RWPE1 (cell line): ENCODE measurements at regions not wholly inside any gene's neighbourhood (a gene's known extent, or its start where the extent isn't known, plus 50 kb on each side); places are given as distances from the start of the nearest gene placed in this dataset.
"Not testable (repeated sequence)": the region's sequence is repeated elsewhere in the genome, so short reads cannot be mapped to it uniquely, and the experiment has no call there.

ENCODE experiments used
- CTCF ChIA-PET: fragments of 350-600 bp; sonication (Branson Sonifier 250); formaldehyde crosslinking; extraction: SDS; loops from one replicate; lab custom pipeline; 2021; lab: Yijun Ruan, JAX
- POLR2A ChIA-PET: fragments of 400-600 bp; formaldehyde crosslinking; extraction: SDS; loops from one replicate; lab custom pipeline; 2020; ENCODE audit warnings: antibody characterized with exemption; ENCODE audit not compliant: low non-redundant PET; lab: Yijun Ruan, JAX
- DNase-seq: peaks from one replicate; pipeline ENCODE4 v3.0.0; 2012; ENCODE audit warnings: low spot score
- H3K27ac ChIP-seq: fragments of 450-650 bp; 2 replicates; pipeline ENCODE4 v1.5.1; 2017
- CTCF ChIP-seq: fragments of 450-650 bp; conservative IDR thresholded peaks from 2 replicates; pipeline ENCODE4 v1.5.1; 2017; ENCODE audit warnings: low read depth, mild to moderate bottlenecking

GRCh38 chr5:135149229-135149955 is 115.4 kb upstream of the PITX1 start:
- no peak for DNase-seq
- ChIA-PET POLR2A (no interaction called here), CTCF (interaction anchor here (0.6 kb wide), 2 partner anchors 11 to 94 kb away, joined by 3 read pairs; no protein-coding TSS in a partner anchor)
- TF ChIP-seq CTCF = no peak
- H3K27ac ChIP-seq = no peak overlapping the region

GRCh38 chr5:135147294-135148090 is 113.5 kb upstream of the PITX1 start:
- H3K27ac ChIP-seq = no peak overlapping the region
- TF ChIP-seq CTCF = no peak
- POLR2A ChIA-PET = no interaction called here
- DNase-seq = no peak
- CTCF ChIA-PET = interaction anchor here (0.7 kb wide), 1 partner anchor 164 kb away, joined by 4 read pairs; no protein-coding TSS in a partner anchor

GRCh38 chr5:135145985-135146384 is 112.0 kb upstream of the PITX1 start:
- H3K27ac ChIP-seq = no peak overlapping the region
- DNase-seq = no peak
- POLR2A ChIA-PET = no interaction called here
- CTCF ChIA-PET = interaction anchor here (1.2 kb wide), 1 partner anchor 241 kb away, joined by 3 read pairs; the partner anchor contains the start of gene PCBD2
- TF ChIP-seq CTCF = no peak

- POLR2A ChIA-PET, CTCF ChIA-PET: not testable (repeated sequence)
Measured at GRCh38 chr5:135143682-135144081, 109.7 kb upstream of the PITX1 start.

GRCh38 chr5:135141303-135142268 is 107.6 kb upstream of the PITX1 start:
- ChIA-PET POLR2A (no interaction called here), CTCF (interaction anchor here (0.7 to 1.3 kb wide), 3 partner anchors 14 to 50 kb away, joined by 3 to 8 read pairs (median 3); no protein-coding TSS in a partner anchor)
- peak; percentile 77 for DNase-seq
- TF ChIP-seq CTCF = no peak
- peak overlapping the region; percentile 95 for H3K27ac ChIP-seq

More at GRCh38 chr5:135143682-135144081, 109.7 kb upstream of the PITX1 start:
- not testable (repeated sequence) for H3K27ac ChIP-seq, DNase-seq

GRCh38 chr5:135140446-135141204 is 106.6 kb upstream of the PITX1 start:
- POLR2A ChIA-PET = no interaction called here
- no peak for TF ChIP-seq CTCF
- CTCF ChIA-PET = interaction anchor here (0.6 to 1.3 kb wide), 3 partner anchors 13 to 90 kb away, joined by 3 to 8 read pairs (median 3); no protein-coding TSS in a partner anchor
- DNase-seq = peak; percentile 95
- H3K27ac ChIP-seq = peak overlapping the region; percentile 95
